Right lobe of liver (tissue), 6 donors: ENCODE measurements at regions not wholly inside any gene's neighbourhood (a gene's known extent, or its start where the extent isn't known, plus 50 kb on each side); places are given as distances from the start of the nearest gene placed in this dataset.

Experiments used
- ATAC-seq, 4 donors: fragments of 200-7000 bp; cut with Tn5 transposase; one replicate each; pipeline ENCODE4 v1.9.1; 2020; ENCODE audit warnings: mild to moderate bottlenecking in 4 of 4, moderate library complexity in 4 of 4
- DNase-seq, 3 donors: peaks; one replicate each; pipeline ENCODE4 v3.0.0-alpha.2; 2020
- H3K27ac ChIP-seq, 3 donors: fragments of 200-600 bp; one replicate each; pipeline ENCODE4 v1.8.0; 2022
- H3K27me3 ChIP-seq, 2 donors: fragments of 200-600 bp; one replicate each; pipeline ENCODE4 v1.8.0; 2022
- H3K36me3 ChIP-seq, 4 donors: fragments of 200-600 bp; sonication (generic) in 1 of 4; one replicate each; pipeline versions ENCODE4 v1.5.1 to v1.8.0; 2017 to 2022; ENCODE audit warnings: control low read depth in 1 of 4
- H3K4me1 ChIP-seq, 4 donors: fragments of 200-600 bp; sonication (generic) in 1 of 4; one replicate each; pipeline versions ENCODE4 v1.5.1 to v1.8.0; 2017 to 2022; ENCODE audit warnings: control low read depth in 1 of 4
- H3K4me3 ChIP-seq, 3 donors: fragments of 200-600 bp; one replicate each; pipeline ENCODE4 v1.8.0; 2022
- H3K9me3 ChIP-seq, 4 donors: fragments of 200-600 bp; sonication (generic) in 1 of 4; one replicate each; pipeline versions ENCODE4 v1.5.1 to v1.8.0; 2017 to 2022; ENCODE audit warnings: control low read depth in 1 of 4
- POLR2A ChIP-seq: fragments of 450-650 bp; IDR thresholded peaks from one replicate; pipeline ENCODE4 v1.6.1; 2017; ENCODE audit warnings: antibody characterized with exemption, mild to moderate bottlenecking
- WGBS: methylation state at CpG from one replicate; pipeline ENCODE4 v1.1.6; 2018; ENCODE audit warnings: low coverage, low lambda C conversion rate; ENCODE audit not compliant: insufficient coverage; ENCODE audit errors: missing lambda C conversion rate; 5-methylcytosine and 5-hydroxymethylcytosine counted together
- intact Hi-C, 2 donors: fragments of 100-400 bp; cut with DNase I; formaldehyde crosslinking; loops; one replicate each; pipeline versions ENCODE4 v1.11.2 to v1.14.1; 2022
- TF ChIP-seq, protein P1 (sequence below), 4 donors: fragments of 200-600 bp in 3 of 4; fragments of 450-650 bp in 1 of 4; IDR thresholded peaks; one replicate each; pipeline versions ENCODE4 v1.5.1 to v1.8.0; 2016 to 2022; ENCODE audit warnings: antibody characterized with exemption in 4 of 4, mild to moderate bottlenecking in 2 of 4
- donor health status: DM: no; HTN: yes; CAD: no.
- donor health status: DM: no; HTN: no; CAD: no.
- donor health status: DM: no; HTN: no; CAD: no.
- donor health status: DM: no; HTN: yes; CAD: no.
- donor health status: DM: no; HTN: yes; CAD: no.

DNA sequence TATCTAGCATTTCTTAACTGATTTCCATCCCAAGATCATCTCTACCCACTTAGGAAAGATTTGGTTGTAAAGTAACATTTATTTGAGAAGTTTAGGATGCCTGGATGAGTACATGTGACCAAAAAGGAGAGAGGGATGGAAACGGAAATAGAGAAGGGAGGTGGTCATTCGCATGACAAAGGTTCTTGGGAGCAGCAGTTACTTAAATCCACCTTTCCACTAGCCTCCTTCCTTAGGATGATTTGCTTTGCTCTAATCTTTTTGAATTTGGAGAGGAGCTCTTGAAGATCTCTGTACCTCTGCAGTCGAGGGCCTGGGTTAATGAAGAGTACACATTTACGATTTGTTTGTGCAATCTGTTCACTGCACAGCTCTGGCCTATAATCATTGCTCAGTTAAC is 623.5 kb downstream of the EPHA4 start:
- intact Hi-C loops: no loop called here
- Histone ChIP-seq H3K9me3 (no peaks in the 10 kb centered on the region), H3K4me3 (no peak overlapping the region), H3K27me3 (no peaks in the 10 kb centered on the region), H3K4me1 (no peaks in the 10 kb centered on the region), H3K36me3 (no peaks in the 10 kb centered on the region), H3K27ac (no peak overlapping the region)
- no peak for TF ChIP-seq POLR2A
- TF ChIP-seq, protein P1, sequence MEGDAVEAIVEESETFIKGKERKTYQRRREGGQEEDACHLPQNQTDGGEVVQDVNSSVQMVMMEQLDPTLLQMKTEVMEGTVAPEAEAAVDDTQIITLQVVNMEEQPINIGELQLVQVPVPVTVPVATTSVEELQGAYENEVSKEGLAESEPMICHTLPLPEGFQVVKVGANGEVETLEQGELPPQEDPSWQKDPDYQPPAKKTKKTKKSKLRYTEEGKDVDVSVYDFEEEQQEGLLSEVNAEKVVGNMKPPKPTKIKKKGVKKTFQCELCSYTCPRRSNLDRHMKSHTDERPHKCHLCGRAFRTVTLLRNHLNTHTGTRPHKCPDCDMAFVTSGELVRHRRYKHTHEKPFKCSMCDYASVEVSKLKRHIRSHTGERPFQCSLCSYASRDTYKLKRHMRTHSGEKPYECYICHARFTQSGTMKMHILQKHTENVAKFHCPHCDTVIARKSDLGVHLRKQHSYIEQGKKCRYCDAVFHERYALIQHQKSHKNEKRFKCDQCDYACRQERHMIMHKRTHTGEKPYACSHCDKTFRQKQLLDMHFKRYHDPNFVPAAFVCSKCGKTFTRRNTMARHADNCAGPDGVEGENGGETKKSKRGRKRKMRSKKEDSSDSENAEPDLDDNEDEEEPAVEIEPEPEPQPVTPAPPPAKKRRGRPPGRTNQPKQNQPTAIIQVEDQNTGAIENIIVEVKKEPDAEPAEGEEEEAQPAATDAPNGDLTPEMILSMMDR (IDR thresholded peaks at IDR 0.05): no peak
- ATAC-seq (no peak), DNase-seq (no peak)
- WGBS: 33% methylated on average over 4 of the region's 4 CpGs

DNA sequence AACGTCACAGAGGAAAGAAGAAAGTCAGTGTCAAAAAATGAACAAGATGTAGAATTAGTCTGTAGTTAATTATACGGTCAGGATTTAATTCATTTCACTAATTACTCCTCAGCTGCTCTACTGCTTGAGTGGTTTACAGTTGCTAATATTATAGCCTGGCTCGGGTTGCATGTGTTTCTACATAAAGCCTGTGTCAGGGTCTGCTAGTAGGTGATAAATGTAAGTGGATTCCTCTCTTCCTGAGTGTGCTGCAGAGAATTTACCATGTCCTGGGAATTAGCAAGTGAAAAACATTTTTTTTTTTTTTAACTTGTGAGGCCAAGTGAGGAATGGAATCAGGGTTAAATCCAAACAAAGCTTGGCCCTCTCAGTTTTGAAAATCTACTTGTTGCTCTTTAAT is 622.6 kb downstream of the EPHA4 start:
- Histone ChIP-seq H3K36me3 (no peaks in the 10 kb centered on the region), H3K9me3 (no peaks in the 10 kb centered on the region), H3K4me3 (no peak overlapping the region), H3K27ac (no peak overlapping the region), H3K27me3 (no peaks in the 10 kb centered on the region), H3K4me1 (no peaks in the 10 kb centered on the region)
- TF ChIP-seq, protein P1 (IDR thresholded peaks at IDR 0.05): no peak
- TF ChIP-seq POLR2A: no peak
- intact Hi-C loops: no loop called here
- DNase-seq: no peak
- no peak for ATAC-seq
- WGBS: 40% methylated on average over 3 of the region's 3 CpGs

DNA sequence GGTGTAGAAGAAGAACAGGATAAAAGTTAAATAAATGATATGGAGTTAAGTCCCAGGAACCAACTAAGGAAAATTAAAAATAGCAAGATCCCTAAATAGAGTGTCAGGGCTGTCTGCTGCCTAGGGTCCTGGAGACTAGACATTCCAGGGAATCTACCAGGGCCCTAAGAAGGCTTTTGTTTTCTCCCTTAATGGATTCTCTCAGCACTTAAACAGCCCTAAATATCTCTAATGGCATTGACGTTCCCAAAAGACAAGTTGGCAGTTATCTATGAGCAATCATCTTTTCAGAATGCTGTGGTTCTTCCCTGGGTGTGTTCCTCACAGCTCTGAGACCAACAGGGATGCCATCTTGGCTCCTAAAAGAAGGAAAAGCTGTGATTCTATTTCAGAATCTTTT is 616.3 kb downstream of the EPHA4 start:
- Histone ChIP-seq H3K4me1 (peaks cover 0 to 9% (median 3%) of the 10 kb centered on the region in 4 donors), H3K27ac (no peak overlapping the region), H3K27me3 (no peaks in the 10 kb centered on the region), H3K9me3 (no peaks in the 10 kb centered on the region), H3K36me3 (no peaks in the 10 kb centered on the region), H3K4me3 (no peak overlapping the region)
- 63% methylated on average over 1 of the region's 1 CpG for WGBS
- ATAC-seq (no peak), DNase-seq (no peak)
- intact Hi-C loops: no loop called here
- TF ChIP-seq POLR2A: no peak
- TF ChIP-seq, protein P1 (IDR thresholded peaks at IDR 0.05): no peak

DNA sequence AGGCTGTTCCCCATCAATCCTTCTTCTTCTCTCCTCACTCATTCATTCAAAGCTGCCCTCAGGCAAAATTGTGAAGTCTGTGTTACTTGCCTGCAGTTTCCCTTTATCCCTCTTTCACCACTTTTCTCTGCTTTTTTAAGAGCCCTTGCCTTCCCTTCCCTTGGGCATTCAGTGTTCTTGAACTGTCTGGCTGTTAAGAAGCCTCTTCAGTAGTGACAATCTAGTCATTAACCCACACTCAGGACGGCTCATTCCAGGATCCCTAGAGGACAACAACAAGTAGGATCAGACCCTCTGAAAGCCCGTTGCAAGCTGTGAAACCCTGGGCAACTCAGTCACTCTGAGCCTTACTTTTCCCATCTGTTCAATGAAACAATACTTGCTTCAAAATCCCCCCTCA is 615.7 kb downstream of the EPHA4 start:
- H3K27me3 ChIP-seq: no peaks in the 10 kb centered on the region
- ATAC-seq (no peak), DNase-seq (no peak)
- no peaks in the 10 kb centered on the region for H3K36me3 ChIP-seq
- no peak for TF ChIP-seq POLR2A
- TF ChIP-seq, protein P1 (IDR thresholded peaks at IDR 0.05): no peak
- peaks cover 0 to 9% (median 3%) of the 10 kb centered on the region in 4 donors for H3K4me1 ChIP-seq
- no peaks in the 10 kb centered on the region for H3K9me3 ChIP-seq
- WGBS: 27% methylated on average over 2 of the region's 2 CpGs
- H3K27ac ChIP-seq: no peak overlapping the region
- H3K4me3 ChIP-seq: no peak overlapping the region
- intact Hi-C loops: no loop called here

DNA sequence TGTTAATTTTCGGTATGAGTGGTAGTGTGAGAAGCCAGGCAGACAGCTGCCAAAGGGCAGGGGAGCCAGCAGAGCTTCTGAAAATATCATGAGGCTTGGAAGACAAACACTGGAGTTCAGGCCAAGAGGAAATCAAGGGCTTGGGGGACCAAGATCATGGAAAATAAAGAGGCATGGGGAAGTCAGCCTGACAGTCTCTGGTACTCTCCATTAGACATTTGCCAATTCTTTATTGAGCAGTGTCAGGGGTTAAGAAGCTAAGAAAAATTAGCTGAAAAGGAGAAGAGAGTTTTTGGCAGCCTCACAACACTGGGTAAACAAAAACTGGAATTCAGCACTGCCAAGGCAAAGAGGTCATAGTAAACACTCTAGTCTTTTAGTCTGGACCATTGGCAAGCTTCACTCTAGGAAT is 612.7 kb downstream of the EPHA4 start:
- no peak overlapping the region for H3K4me3 ChIP-seq
- no peak overlapping the region for H3K27ac ChIP-seq
- H3K36me3 ChIP-seq: no peaks in the 10 kb centered on the region
- H3K4me1 ChIP-seq: peaks cover 0 to 9% (median 3%) of the 10 kb centered on the region in 4 donors
- DNase-seq (no peak), ATAC-seq (peak; percentile 44 to 90 (median 72))
- no peaks in the 10 kb centered on the region for H3K27me3 ChIP-seq
- H3K9me3 ChIP-seq: no peaks in the 10 kb centered on the region
- intact Hi-C loops: no loop called here
- 8% methylated on average over 1 of the region's 1 CpG for WGBS
- TF ChIP-seq, protein P1 (IDR thresholded peaks at IDR 0.05): no peak
- TF ChIP-seq POLR2A: no peak
